ENCODE measurements at regions not wholly inside any gene's neighbourhood (a gene's known extent, or its start where the extent isn't known, plus 50 kb on each side); places are given as distances from the start of the nearest gene placed in this dataset.

GRCh38 chr7:106736123-106736507 lies 75.2 kb upstream of the CCDC71L start:
- TF ChIP-seq POLR2A (IDR thresholded peaks at IDR 0.05; ENCODE audit: low read length), result no peak
- TF ChIP-seq, protein P1, sequence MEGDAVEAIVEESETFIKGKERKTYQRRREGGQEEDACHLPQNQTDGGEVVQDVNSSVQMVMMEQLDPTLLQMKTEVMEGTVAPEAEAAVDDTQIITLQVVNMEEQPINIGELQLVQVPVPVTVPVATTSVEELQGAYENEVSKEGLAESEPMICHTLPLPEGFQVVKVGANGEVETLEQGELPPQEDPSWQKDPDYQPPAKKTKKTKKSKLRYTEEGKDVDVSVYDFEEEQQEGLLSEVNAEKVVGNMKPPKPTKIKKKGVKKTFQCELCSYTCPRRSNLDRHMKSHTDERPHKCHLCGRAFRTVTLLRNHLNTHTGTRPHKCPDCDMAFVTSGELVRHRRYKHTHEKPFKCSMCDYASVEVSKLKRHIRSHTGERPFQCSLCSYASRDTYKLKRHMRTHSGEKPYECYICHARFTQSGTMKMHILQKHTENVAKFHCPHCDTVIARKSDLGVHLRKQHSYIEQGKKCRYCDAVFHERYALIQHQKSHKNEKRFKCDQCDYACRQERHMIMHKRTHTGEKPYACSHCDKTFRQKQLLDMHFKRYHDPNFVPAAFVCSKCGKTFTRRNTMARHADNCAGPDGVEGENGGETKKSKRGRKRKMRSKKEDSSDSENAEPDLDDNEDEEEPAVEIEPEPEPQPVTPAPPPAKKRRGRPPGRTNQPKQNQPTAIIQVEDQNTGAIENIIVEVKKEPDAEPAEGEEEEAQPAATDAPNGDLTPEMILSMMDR (IDR thresholded peaks at IDR 0.05), result no peak
- no peak for TF ChIP-seq NR3C1 (IDR thresholded peaks at IDR 0.05)
- TF ChIP-seq PHF8 (IDR thresholded peaks at IDR 0.05; ENCODE audit: borderline replicate concordance, low read depth), result no peak
- TF ChIP-seq EHMT2 (IDR thresholded peaks at IDR 0.05; ENCODE audit: low read depth), result no peak
- no peak for TF ChIP-seq CBX2 (IDR thresholded peaks at IDR 0.05; ENCODE audit: borderline replicate concordance, low read depth)
- TF ChIP-seq EP300 (IDR thresholded peaks at IDR 0.05), result no peak
- no peak for TF ChIP-seq REST (IDR thresholded peaks at IDR 0.05)
- no peak for TF ChIP-seq ZFP36 (IDR thresholded peaks at IDR 0.05; ENCODE audit: borderline replicate concordance, partially characterized antibody)

Measured in A549 (cell line).